ENCODE measurements at regions not wholly inside any gene's neighbourhood (a gene's known extent, or its start where the extent isn't known, plus 50 kb on each side); places are given as distances from the start of the nearest gene placed in this dataset.

DNA sequence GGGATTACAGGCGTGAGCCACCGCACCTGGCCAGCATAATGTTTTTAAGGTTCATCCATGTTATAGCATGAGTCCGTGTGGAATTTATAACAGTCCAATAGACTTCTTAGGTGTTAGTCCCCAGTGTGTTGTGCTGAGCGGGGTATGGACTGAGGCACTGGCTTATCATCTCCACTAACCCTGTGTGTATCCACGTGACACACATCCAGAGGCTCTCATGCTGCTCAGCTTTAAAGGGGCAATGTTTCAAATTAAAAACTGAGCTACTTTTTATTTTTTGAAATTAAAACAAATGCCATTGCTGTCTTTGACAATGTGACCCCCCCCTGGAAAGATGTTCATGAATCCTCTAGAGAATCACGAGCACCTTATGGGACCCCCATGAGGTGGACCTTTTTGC lies 54.3 kb upstream of the TRERF1 start:
- FAIRE-seq (peak; percentile 49), DNase-seq (ENCODE audit: low read depth, low spot score) (no peak)
- no peaks in the 10 kb centered on the region for H3K79me2 ChIP-seq (ENCODE audit: control insufficient read depth, insufficient read depth, low read length)
- H3K36me3 ChIP-seq (ENCODE audit: control insufficient read depth in 2 of 2, extremely low read depth in 1 of 2, insufficient read depth in 2 of 2, low read length in 2 of 2) = no peaks in the 10 kb centered on the region
- POLR2A ChIA-PET = interaction anchor here (0.6 kb wide), 1 partner anchor 55 kb away, joined by 5 read pairs; no protein-coding TSS in a partner anchor
- CTCF ChIA-PET = interaction anchor here (1.0 to 2.4 kb wide), 4 partner anchors 13 to 246 kb away, joined by 3 to 10 read pairs (median 6); no protein-coding TSS in a partner anchor
- H3K4me1 ChIP-seq (ENCODE audit: control insufficient read depth, extremely low read depth, insufficient read depth, low read length) = peaks cover 3% of the 10 kb centered on the region
- peaks cover 0 to 3% of the 10 kb centered on the region in 2 experiments for H3K27me3 ChIP-seq (ENCODE audit: control insufficient read depth in 2 of 2, insufficient read depth in 2 of 2, low read length in 2 of 2)
- H3K27ac ChIP-seq (ENCODE audit: insufficient read depth, low read depth, low read length) = no peak overlapping the region
- H2AFZ ChIP-seq (ENCODE audit: low read depth, low read length) = no peak overlapping the region
- H3K9me1 ChIP-seq (replicated peaks; ENCODE audit: control insufficient read depth, extremely low read depth, insufficient read depth, low read length) = no peaks in the 10 kb centered on the region
- BruUV-seq (replicated peaks) = no TSS peak
- H3K4me2 ChIP-seq (ENCODE audit: insufficient read depth, low read length) = no peak overlapping the region
- intact Hi-C loops (cut with micrococcal nuclease) = no loop called here
- H3K9me3 ChIP-seq (replicated peaks; ENCODE audit: control insufficient read depth, insufficient read depth, low read length) = no peaks in the 10 kb centered on the region
- H4K20me1 ChIP-seq (replicated peaks; ENCODE audit: control insufficient read depth, extremely low read depth, insufficient read depth, low read length) = no peaks in the 10 kb centered on the region
- dilution Hi-C loops (cut with MboI; ENCODE audit: extremely low pct_ligation_motif_present, low sequenced_read_pairs) = no loop called here
- TF ChIP-seq, protein P1, sequence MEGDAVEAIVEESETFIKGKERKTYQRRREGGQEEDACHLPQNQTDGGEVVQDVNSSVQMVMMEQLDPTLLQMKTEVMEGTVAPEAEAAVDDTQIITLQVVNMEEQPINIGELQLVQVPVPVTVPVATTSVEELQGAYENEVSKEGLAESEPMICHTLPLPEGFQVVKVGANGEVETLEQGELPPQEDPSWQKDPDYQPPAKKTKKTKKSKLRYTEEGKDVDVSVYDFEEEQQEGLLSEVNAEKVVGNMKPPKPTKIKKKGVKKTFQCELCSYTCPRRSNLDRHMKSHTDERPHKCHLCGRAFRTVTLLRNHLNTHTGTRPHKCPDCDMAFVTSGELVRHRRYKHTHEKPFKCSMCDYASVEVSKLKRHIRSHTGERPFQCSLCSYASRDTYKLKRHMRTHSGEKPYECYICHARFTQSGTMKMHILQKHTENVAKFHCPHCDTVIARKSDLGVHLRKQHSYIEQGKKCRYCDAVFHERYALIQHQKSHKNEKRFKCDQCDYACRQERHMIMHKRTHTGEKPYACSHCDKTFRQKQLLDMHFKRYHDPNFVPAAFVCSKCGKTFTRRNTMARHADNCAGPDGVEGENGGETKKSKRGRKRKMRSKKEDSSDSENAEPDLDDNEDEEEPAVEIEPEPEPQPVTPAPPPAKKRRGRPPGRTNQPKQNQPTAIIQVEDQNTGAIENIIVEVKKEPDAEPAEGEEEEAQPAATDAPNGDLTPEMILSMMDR (IDR thresholded peaks at IDR 0.05; ENCODE audit: extremely low read depth in 1 of 2, insufficient read depth in 1 of 2, low read depth in 1 of 2, low read length in 2 of 2) = no peak
- TF ChIP-seq GATA2 (IDR thresholded peaks at IDR 0.05; ENCODE audit: insufficient read depth, insufficient read length, low read depth, low read length) = no peak
- TF ChIP-seq EZH2 (IDR thresholded peaks at IDR 0.05; ENCODE audit: borderline replicate concordance, low read depth, low read length, severe bottlenecking) = no peak
- TF ChIP-seq POLR2AphosphoS5 (IDR thresholded peaks at IDR 0.05; ENCODE audit: insufficient read depth, low read depth, low read length) = no peak
- no peak for TF ChIP-seq JUN (IDR thresholded peaks at IDR 0.05; ENCODE audit: borderline replicate concordance, insufficient read depth, insufficient read length, low read depth)
- TF ChIP-seq, protein P2, sequence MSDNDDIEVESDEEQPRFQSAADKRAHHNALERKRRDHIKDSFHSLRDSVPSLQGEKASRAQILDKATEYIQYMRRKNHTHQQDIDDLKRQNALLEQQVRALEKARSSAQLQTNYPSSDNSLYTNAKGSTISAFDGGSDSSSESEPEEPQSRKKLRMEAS (IDR thresholded peaks at IDR 0.05; ENCODE audit: insufficient read depth, insufficient read length) = no peak
- no peak for TF ChIP-seq MYC (IDR thresholded peaks at IDR 0.05; ENCODE audit: low read depth, low read length)
- TF ChIP-seq FOS (IDR thresholded peaks at IDR 0.05; ENCODE audit: borderline replicate concordance, insufficient read depth, low read length) = no peak
- no peak for TF ChIP-seq POLR2A (IDR thresholded peaks at IDR 0.05; ENCODE audit: low read depth, low read length)
- no peak overlapping the region for H3K4me3 ChIP-seq (replicated peaks in 1 of 3; ENCODE audit: insufficient read depth in 1 of 3, low read depth in 1 of 3, low read length in 3 of 3)
- no peak overlapping the region for H3K9ac ChIP-seq (replicated peaks; ENCODE audit: extremely low read depth, insufficient read depth, low read length)

All from endothelial cell of umbilical vein (primary cell).